Endothelial cell of umbilical vein (primary cell): ENCODE measurements at regions not wholly inside any gene's neighbourhood (a gene's known extent, or its start where the extent isn't known, plus 50 kb on each side); places are given as distances from the start of the nearest gene placed in this dataset.

Source experiments
- BruUV-seq: library from RNA; stranded (reverse); fragments of 400-500 nt; replicated peaks from 2 replicates; lab custom pipeline; 2021; lab: Mats Ljungman, UMichigan
- CTCF ChIA-PET: fragments of 300-600, 350-600 bp; sonication (Branson Sonifier 250); formaldehyde crosslinking; loops from one replicate; lab custom pipeline; 2021; ENCODE audit warnings: antibody characterized with exemption, inconsistent platforms; lab: Charles Lee
- POLR2A ChIA-PET: fragments of 300-600, 350-600 bp; sonication (Branson Sonifier 250); formaldehyde crosslinking; loops from one replicate; lab custom pipeline; 2021; ENCODE audit warnings: antibody characterized with exemption, inconsistent platforms; lab: Charles Lee
- DNase-seq: peaks from one replicate; pipeline ENCODE4 v3.0.0-alpha.2; 2011; ENCODE audit warnings: low read depth, low spot score
- FAIRE-seq: peaks from 2 replicates; lab custom pipeline; 2011; peaks lifted over from hg19 to GRCh38; lab: Jason Lieb, UNC
- H2AFZ ChIP-seq: 2 replicates; pipeline ENCODE4 v1.6.0; 2012; ENCODE audit warnings: low read depth, low read length, control low read depth, inconsistent platforms
- H3K27ac ChIP-seq: 2 replicates; pipeline ENCODE4 v1.5.1; 2011; ENCODE audit warnings: low read depth, mild to moderate bottlenecking, control low read depth, low read length, moderate library complexity; ENCODE audit not compliant: insufficient read depth
- H3K27me3 ChIP-seq, 2 experiments: 2 replicates each; pipeline versions ENCODE4 v1.6.0 to v1.6.1; 2011; ENCODE audit warnings: low read length in 2 of 2, mixed read lengths in 1 of 2; ENCODE audit not compliant: control insufficient read depth in 2 of 2, insufficient read depth in 2 of 2
- H3K36me3 ChIP-seq, 2 experiments: 2 replicates in 1 of 2; 3 replicates in 1 of 2; pipeline ENCODE4 v1.5.1; 2011; ENCODE audit warnings: low read length in 2 of 2, mild to moderate bottlenecking in 1 of 2, moderate library complexity in 1 of 2; ENCODE audit not compliant: control insufficient read depth in 2 of 2, insufficient read depth in 2 of 2; ENCODE audit errors: extremely low read depth in 1 of 2
- H3K4me1 ChIP-seq: 3 replicates; pipeline ENCODE4 v1.5.1; 2011; ENCODE audit warnings: mild to moderate bottlenecking, low read length; ENCODE audit not compliant: control insufficient read depth, insufficient read depth; ENCODE audit errors: extremely low read depth
- H3K4me2 ChIP-seq: 2 replicates; pipeline ENCODE4 v1.6.1; 2011; ENCODE audit warnings: low read length, control low read depth, mixed read lengths; ENCODE audit not compliant: insufficient read depth
- H3K4me3 ChIP-seq, 3 experiments: fragments of 200-600 bp in 1 of 3; sonication (generic), shearing (Covaris generic) in 1 of 3; replicated peaks in 1 of 3; 2 replicates each; pipeline ENCODE4 v1.5.1; 2011 to 2016; ENCODE audit warnings: control low read depth in 3 of 3, low read length in 3 of 3, mild to moderate bottlenecking in 2 of 3, inconsistent platforms in 1 of 3, low read depth in 1 of 3, moderate library complexity in 1 of 3; ENCODE audit not compliant: insufficient read depth in 1 of 3
- H3K79me2 ChIP-seq: 2 replicates; pipeline ENCODE4 v1.6.0; 2012; ENCODE audit warnings: low read length, inconsistent platforms; ENCODE audit not compliant: control insufficient read depth, insufficient read depth
- H3K9ac ChIP-seq: replicated peaks from 2 replicates; pipeline ENCODE3; 2011; ENCODE audit warnings: low read length, control low read depth; ENCODE audit not compliant: insufficient read depth; ENCODE audit errors: extremely low read depth
- H3K9me1 ChIP-seq: replicated peaks from 3 replicates; pipeline ENCODE4 v1.6.0; 2011; ENCODE audit warnings: mild to moderate bottlenecking, low read length; ENCODE audit not compliant: control insufficient read depth, insufficient read depth; ENCODE audit errors: extremely low read depth
- H3K9me3 ChIP-seq: replicated peaks from 2 replicates; pipeline ENCODE4 v1.5.1; 2012; ENCODE audit warnings: low read length, inconsistent platforms; ENCODE audit not compliant: control insufficient read depth, insufficient read depth
- H4K20me1 ChIP-seq: replicated peaks from 2 replicates; pipeline ENCODE3; 2011; ENCODE audit warnings: mild to moderate bottlenecking, low read length; ENCODE audit not compliant: control insufficient read depth, insufficient read depth; ENCODE audit errors: extremely low read depth
- EZH2 ChIP-seq: IDR thresholded peaks from 2 replicates; pipeline ENCODE4 v1.6.1; 2012; ENCODE audit warnings: borderline replicate concordance, low read depth, mild to moderate bottlenecking, moderate library complexity, low read length, inconsistent platforms; ENCODE audit not compliant: severe bottlenecking
- FOS ChIP-seq: IDR thresholded peaks from 2 replicates; pipeline ENCODE4 v1.6.1; 2011; ENCODE audit warnings: mild to moderate bottlenecking, low read length, moderate library complexity, borderline replicate concordance; ENCODE audit not compliant: insufficient read depth
- GATA2 ChIP-seq: IDR thresholded peaks from 2 replicates; pipeline ENCODE4 v1.7.0; 2011; ENCODE audit warnings: low read depth, mild to moderate bottlenecking, moderate library complexity, mixed read lengths, low read length; ENCODE audit not compliant: insufficient read length, insufficient read depth
- JUN ChIP-seq: IDR thresholded peaks from 2 replicates; pipeline ENCODE4 v1.6.1; 2011; ENCODE audit warnings: borderline replicate concordance, low read depth; ENCODE audit not compliant: insufficient read length, insufficient read depth
- MYC ChIP-seq: IDR thresholded peaks from one replicate; pipeline ENCODE4 v1.6.1; 2011; ENCODE audit warnings: mild to moderate bottlenecking, low read depth, low read length
- POLR2A ChIP-seq: IDR thresholded peaks from 2 replicates; pipeline ENCODE4 v1.6.1; 2012; ENCODE audit warnings: low read depth, mild to moderate bottlenecking, control low read depth, low read length
- POLR2AphosphoS5 ChIP-seq: IDR thresholded peaks from 2 replicates; pipeline ENCODE4 v1.6.1; 2012; ENCODE audit warnings: low read depth, mild to moderate bottlenecking, control low read depth, low read length, moderate library complexity; ENCODE audit not compliant: insufficient read depth
- dilution Hi-C: fragments of 300-500 bp; cut with MboI; formaldehyde crosslinking; loops from one replicate; pipeline ENCODE4 v1.15.0; 2019; ENCODE audit warnings: low sequenced_read_pairs; ENCODE audit not compliant: extremely low pct_ligation_motif_present
- intact Hi-C: fragments of 100-400 bp; cut with micrococcal nuclease; formaldehyde crosslinking; loops from one replicate; pipeline ENCODE4 v1.10.0; 2022
- TF ChIP-seq, protein P1 (sequence below): IDR thresholded peaks from 2 replicates; pipeline ENCODE4 v1.6.1; 2011; ENCODE audit not compliant: insufficient read depth, insufficient read length
- TF ChIP-seq, protein P2 (sequence below), 2 donors: IDR thresholded peaks; 1 replicate in 1 of 2; 2 replicates in 1 of 2; pipeline ENCODE4 v1.5.1; 2011; ENCODE audit warnings: low read length in 2 of 2, mild to moderate bottlenecking in 2 of 2, moderate library complexity in 2 of 2, control low read depth in 1 of 2, inconsistent platforms in 1 of 2, low read depth in 1 of 2; ENCODE audit not compliant: insufficient read depth in 1 of 2; ENCODE audit errors: extremely low read depth in 1 of 2

DNA sequence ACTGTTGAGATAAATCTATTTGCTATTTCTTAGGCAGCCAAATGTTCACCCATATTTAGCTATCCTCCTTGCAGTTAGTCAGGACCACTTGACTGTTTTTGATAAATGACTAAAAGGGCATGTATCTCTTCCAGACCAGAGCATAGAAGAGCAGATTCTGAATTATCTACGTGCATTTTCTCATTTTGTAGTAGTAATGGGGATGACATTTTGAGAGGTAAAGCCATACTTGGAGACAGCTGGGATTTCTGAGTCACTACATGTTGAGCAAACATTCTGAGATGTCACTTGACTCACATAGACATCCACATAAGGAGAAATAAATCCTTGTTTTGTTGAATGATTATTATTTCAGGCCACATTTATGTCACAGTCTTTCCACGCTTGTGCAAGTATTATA is 297.6 kb downstream of the CDH10 start:
- dilution Hi-C loops = no loop called here
- CTCF ChIA-PET = no interaction called here

More for the DNA sequence above, 297.6 kb downstream of the CDH10 start:
- no peak overlapping the region for H3K4me2 ChIP-seq
- FAIRE-seq (no peak), DNase-seq (no peak)
- H3K9ac ChIP-seq = no peak overlapping the region
- no TSS peak for BruUV-seq
- no peaks in the 10 kb centered on the region for H3K36me3 ChIP-seq
- H3K9me1 ChIP-seq = no peaks in the 10 kb centered on the region
- no peaks in the 10 kb centered on the region for H4K20me1 ChIP-seq
- no peak overlapping the region for H3K4me3 ChIP-seq
- TF ChIP-seq JUN (no peak), GATA2 (no peak), FOS (no peak), MYC (no peak), EZH2 (no peak), POLR2A (no peak), POLR2AphosphoS5 (no peak)
- TF ChIP-seq, protein P1, sequence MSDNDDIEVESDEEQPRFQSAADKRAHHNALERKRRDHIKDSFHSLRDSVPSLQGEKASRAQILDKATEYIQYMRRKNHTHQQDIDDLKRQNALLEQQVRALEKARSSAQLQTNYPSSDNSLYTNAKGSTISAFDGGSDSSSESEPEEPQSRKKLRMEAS = no peak
- TF ChIP-seq, protein P2, sequence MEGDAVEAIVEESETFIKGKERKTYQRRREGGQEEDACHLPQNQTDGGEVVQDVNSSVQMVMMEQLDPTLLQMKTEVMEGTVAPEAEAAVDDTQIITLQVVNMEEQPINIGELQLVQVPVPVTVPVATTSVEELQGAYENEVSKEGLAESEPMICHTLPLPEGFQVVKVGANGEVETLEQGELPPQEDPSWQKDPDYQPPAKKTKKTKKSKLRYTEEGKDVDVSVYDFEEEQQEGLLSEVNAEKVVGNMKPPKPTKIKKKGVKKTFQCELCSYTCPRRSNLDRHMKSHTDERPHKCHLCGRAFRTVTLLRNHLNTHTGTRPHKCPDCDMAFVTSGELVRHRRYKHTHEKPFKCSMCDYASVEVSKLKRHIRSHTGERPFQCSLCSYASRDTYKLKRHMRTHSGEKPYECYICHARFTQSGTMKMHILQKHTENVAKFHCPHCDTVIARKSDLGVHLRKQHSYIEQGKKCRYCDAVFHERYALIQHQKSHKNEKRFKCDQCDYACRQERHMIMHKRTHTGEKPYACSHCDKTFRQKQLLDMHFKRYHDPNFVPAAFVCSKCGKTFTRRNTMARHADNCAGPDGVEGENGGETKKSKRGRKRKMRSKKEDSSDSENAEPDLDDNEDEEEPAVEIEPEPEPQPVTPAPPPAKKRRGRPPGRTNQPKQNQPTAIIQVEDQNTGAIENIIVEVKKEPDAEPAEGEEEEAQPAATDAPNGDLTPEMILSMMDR (IDR thresholded peaks at IDR 0.05; ENCODE audit: extremely low read depth in 1 of 2, insufficient read depth in 1 of 2, low read depth in 1 of 2, low read length in 2 of 2) = no peak
- no peak overlapping the region for H2AFZ ChIP-seq
- no peak overlapping the region for H3K27ac ChIP-seq
- H3K79me2 ChIP-seq = no peaks in the 10 kb centered on the region
- POLR2A ChIA-PET = no interaction called here
- H3K4me1 ChIP-seq = no peaks in the 10 kb centered on the region
- intact Hi-C loops = no loop called here
- no peaks in the 10 kb centered on the region for H3K9me3 ChIP-seq
- no peaks in the 10 kb centered on the region for H3K27me3 ChIP-seq
